HepG2 (cell line): ENCODE measurements at regions not wholly inside any gene's neighbourhood (a gene's known extent, or its start where the extent isn't known, plus 50 kb on each side); places are given as distances from the start of the nearest gene placed in this dataset.

Source experiments
- ATAC-seq: fragments of 200-7000 bp; cut with Tn5 transposase; 3 replicates; pipeline ENCODE4 v1.9.1; 2020; ENCODE audit warnings: mild to moderate bottlenecking, moderate library complexity
- BruUV-seq: library from RNA; stranded (reverse); fragments of 400-500 nt; replicated peaks from 2 replicates; lab custom pipeline; 2021; lab: Mats Ljungman, UMichigan
- CTCF ChIA-PET: fragments of 300-600 bp; formaldehyde crosslinking; extraction: SDS; loops from one replicate; lab custom pipeline; 2021; ENCODE audit warnings: low total read pairs, inconsistent platforms, low intra/inter-chr PET ratio; lab: Yijun Ruan, JAX
- POLR2A ChIA-PET: fragments of 350-600 bp; sonication (Branson Sonifier 250); formaldehyde crosslinking; loops from one replicate; lab custom pipeline; 2020; ENCODE audit warnings: antibody characterized with exemption, inconsistent platforms; lab: Yijun Ruan, JAX
- DNase-seq: peaks from one replicate; pipeline ENCODE4 v3.0.0-alpha.2; 2015; ENCODE audit warnings: low spot score
- FAIRE-seq: peaks from 3 replicates; lab custom pipeline; 2011; peaks lifted over from hg19 to GRCh38; lab: Jason Lieb, UNC
- H2AFZ ChIP-seq: one replicate; pipeline ENCODE4 v1.6.1; 2011; ENCODE audit warnings: low read length, inconsistent platforms
- H3K27ac ChIP-seq: fragments of 300-600 bp; 3 replicates; pipeline ENCODE4 v1.8.0; 2011; ENCODE audit warnings: mixed run types, mild to moderate bottlenecking, mixed read lengths, low read length, inconsistent platforms; ENCODE audit not compliant: insufficient read depth; ENCODE audit errors: extremely low read length
- H3K27me3 ChIP-seq, 2 experiments: fragments of 200-600 bp in 1 of 2; 2 replicates in 1 of 2; 3 replicates in 1 of 2; pipeline versions ENCODE4 v1.6.0 to v1.8.0; 2011; ENCODE audit warnings: low read length in 2 of 2, mild to moderate bottlenecking in 2 of 2, moderate library complexity in 2 of 2, inconsistent platforms in 1 of 2; ENCODE audit not compliant: insufficient read depth in 2 of 2, control insufficient read depth in 1 of 2
- H3K36me3 ChIP-seq, 2 experiments: fragments of 200-600 bp in 1 of 2; replicated peaks in 1 of 2; 2 replicates in 1 of 2; 3 replicates in 1 of 2; pipeline versions ENCODE4 v1.5.1 to v1.8.0; 2011; ENCODE audit warnings: low read length in 2 of 2, inconsistent platforms in 1 of 2; ENCODE audit not compliant: insufficient read depth in 2 of 2, control insufficient read depth in 1 of 2
- H3K4me1 ChIP-seq: 2 replicates; pipeline ENCODE4 v1.5.1; 2012; ENCODE audit warnings: low read length, inconsistent platforms; ENCODE audit not compliant: insufficient read depth
- H3K4me2 ChIP-seq: 2 replicates; pipeline ENCODE4 v1.6.0; 2011; ENCODE audit warnings: low read depth, low read length, inconsistent platforms
- H3K4me3 ChIP-seq, 3 experiments: fragments of 200-600 bp in 1 of 3; sonication (generic), shearing (Covaris generic) in 1 of 3; replicated peaks in 1 of 3; 2 replicates each; pipeline ENCODE4 v1.5.1; 2011 to 2016; ENCODE audit warnings: low read length in 3 of 3, inconsistent platforms in 2 of 3, low read depth in 2 of 3, mild to moderate bottlenecking in 2 of 3, control low read depth in 1 of 3, mixed read lengths in 1 of 3; ENCODE audit not compliant: insufficient read depth in 1 of 3
- H3K79me2 ChIP-seq: one replicate; pipeline ENCODE4 v1.6.1; 2011; ENCODE audit warnings: low read length, inconsistent platforms; ENCODE audit not compliant: insufficient read depth
- H3K9ac ChIP-seq: 2 replicates; pipeline ENCODE4 v1.6.0; 2011; ENCODE audit warnings: mild to moderate bottlenecking, low read depth, low read length, inconsistent platforms; ENCODE audit not compliant: insufficient read depth
- H3K9me3 ChIP-seq: 2 replicates; pipeline ENCODE4 v1.5.1; 2012; ENCODE audit warnings: mild to moderate bottlenecking, low read length
- H4K20me1 ChIP-seq: 2 replicates; pipeline ENCODE4 v1.6.0; 2011; ENCODE audit warnings: inconsistent platforms, mild to moderate bottlenecking, low read length, moderate library complexity; ENCODE audit not compliant: insufficient read depth
- AFF4 ChIP-seq: sonication (generic); formaldehyde crosslinking; IDR thresholded peaks from 2 replicates; pipeline ENCODE4 v1.4.0; 2020; ENCODE audit warnings: missing genetic modification reagents
- CBX2 ChIP-seq, 2 experiments: fragments of 200-600 bp in 1 of 2; sonication (generic); formaldehyde crosslinking in 1 of 2; IDR thresholded peaks; 2 replicates each; pipeline versions ENCODE4 v1.7.0 to v1.8.1; 2018 to 2022; ENCODE audit warnings: low read depth in 2 of 2, low read length in 1 of 2, mild to moderate bottlenecking in 1 of 2, missing genetic modification reagents in 1 of 2
- CEBPB ChIP-seq: IDR thresholded peaks from 2 replicates; pipeline ENCODE4 v1.6.1; 2011; ENCODE audit warnings: low read depth, low read length, improper control_type of control experiment, borderline replicate concordance
- GPN1 ChIP-seq: sonication (generic); formaldehyde crosslinking; IDR thresholded peaks from 2 replicates; pipeline ENCODE4 v1.5.1; 2020; ENCODE audit warnings: missing genetic modification reagents, borderline replicate concordance
- MLX ChIP-seq: IDR thresholded peaks from 2 replicates; pipeline ENCODE4 v1.6.1; 2016
- NFE2L1 ChIP-seq: sonication (generic); formaldehyde crosslinking; IDR thresholded peaks from 2 replicates; pipeline ENCODE4 v1.4.0; 2020; ENCODE audit warnings: missing genetic modification reagents, mild to moderate bottlenecking, borderline replicate concordance
- POLR2AphosphoS2 ChIP-seq: IDR thresholded peaks from 2 replicates; pipeline ENCODE4 v1.6.1; 2011; ENCODE audit warnings: low read depth, low read length, improper control_type of control experiment
- SIX4 ChIP-seq: sonication (generic); formaldehyde crosslinking; IDR thresholded peaks from 2 replicates; pipeline ENCODE4 v1.4.0; 2020; ENCODE audit warnings: missing genetic modification reagents
- ZNF329 ChIP-seq: sonication (generic); formaldehyde crosslinking; IDR thresholded peaks from 2 replicates; pipeline ENCODE4 v1.9.0; 2021; ENCODE audit warnings: low read depth, mild to moderate bottlenecking, missing genetic modification reagents
- ZNF557 ChIP-seq: sonication (generic); formaldehyde crosslinking; IDR thresholded peaks from 2 replicates; pipeline ENCODE4 v1.4.0; 2020; ENCODE audit warnings: missing genetic modification reagents
- ZNF670 ChIP-seq: sonication (generic); formaldehyde crosslinking; IDR thresholded peaks from 2 replicates; pipeline ENCODE4 v1.8.0; 2022; ENCODE audit warnings: mild to moderate bottlenecking, missing genetic modification reagents, borderline replicate concordance
- ZNF709 ChIP-seq: sonication (generic); formaldehyde crosslinking; IDR thresholded peaks from 2 replicates; pipeline ENCODE4 v1.5.0; 2020; ENCODE audit warnings: mild to moderate bottlenecking, missing genetic modification reagents
- ZNF772 ChIP-seq: sonication (generic); formaldehyde crosslinking; IDR thresholded peaks from 2 replicates; pipeline ENCODE4 v1.5.0; 2020; ENCODE audit warnings: mild to moderate bottlenecking, missing genetic modification reagents
- WGBS: methylation state at CpG from one replicate; pipeline ENCODE4 v1.1.6; 2017; ENCODE audit warnings: low lambda C conversion rate; 5-methylcytosine and 5-hydroxymethylcytosine counted together
- in situ Hi-C: cut with HindIII; loops from 2 replicates; pipeline ENCODE4 v1.10.0; 2017; ENCODE audit warnings: low pct_unique_long_range_greater_than_20kb; ENCODE audit not compliant: extremely low pct_ligation_motif_present
- intact Hi-C: fragments of 100-400 bp; cut with micrococcal nuclease; formaldehyde crosslinking; loops from one replicate; pipeline ENCODE4 v1.10.0; 2022; ENCODE audit not compliant: unreplicated experiment
- TF ChIP-seq, protein P1 (sequence below): sonication (generic); formaldehyde crosslinking; IDR thresholded peaks from 2 replicates; pipeline ENCODE4 v1.4.0; 2020; ENCODE audit warnings: missing genetic modification reagents
- TF ChIP-seq, protein P2 (sequence below): IDR thresholded peaks from 2 replicates; pipeline ENCODE4 v1.6.1; 2012; ENCODE audit warnings: inconsistent platforms
- TF ChIP-seq, protein P3 (sequence below): sonication (generic); formaldehyde crosslinking; IDR thresholded peaks from 2 replicates; pipeline ENCODE4 v1.5.0; 2020; ENCODE audit warnings: mild to moderate bottlenecking, missing genetic modification reagents

DNA sequence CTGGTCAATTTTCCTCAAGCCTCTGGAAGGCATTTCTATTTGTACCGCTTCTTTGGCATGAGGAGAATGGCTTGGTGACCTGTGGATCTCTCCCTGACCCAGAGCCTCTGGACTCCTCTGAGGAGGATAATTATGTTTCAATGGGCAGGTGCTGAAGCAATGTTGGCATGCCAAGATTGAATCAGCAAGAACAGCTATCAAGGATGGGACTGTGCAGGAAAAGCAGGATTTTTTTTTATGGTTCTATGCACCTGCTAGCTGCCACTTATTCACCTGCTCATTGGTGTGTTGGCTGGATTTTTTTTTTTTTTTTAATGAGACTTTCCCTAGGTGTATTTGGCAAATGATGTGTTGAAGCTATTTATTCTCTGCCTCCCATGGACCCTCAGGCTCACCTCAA lies 821.2 kb downstream of the RPA4 start:
- intact Hi-C loops (no loop called here), in situ Hi-C loops (no loop called here)
- FAIRE-seq (no peak), DNase-seq (no peak), ATAC-seq (no peak)
- ChIA-PET POLR2A (no interaction called here), CTCF (no interaction called here)
- H3K4me1 ChIP-seq, result no peaks in the 10 kb centered on the region
- no TSS peak for BruUV-seq
- H3K27ac ChIP-seq, result no peak overlapping the region
- WGBS, result 0% methylated on average over 1 of the region's 1 CpG
- H3K4me3 ChIP-seq, result no peak overlapping the region
- H2AFZ ChIP-seq, result no peak overlapping the region
- no peaks in the 10 kb centered on the region for H3K9me3 ChIP-seq
- H3K9ac ChIP-seq, result no peak overlapping the region
- no peak overlapping the region for H3K4me2 ChIP-seq
- H3K79me2 ChIP-seq, result no peaks in the 10 kb centered on the region
- H3K27me3 ChIP-seq, result no peaks in the 10 kb centered on the region
- H3K36me3 ChIP-seq, result no peaks in the 10 kb centered on the region
- no peaks in the 10 kb centered on the region for H4K20me1 ChIP-seq
- TF ChIP-seq ZNF557 (CRISPR knock-in tag) (no peak), POLR2AphosphoS2 (no peak), ZNF709 (CRISPR knock-in tag) (no peak), SIX4 (CRISPR knock-in tag) (no peak), ZNF670 (CRISPR knock-in tag) (no peak), CEBPB (no peak), AFF4 (CRISPR knock-in tag) (no peak), GPN1 (CRISPR knock-in tag) (no peak), ZNF329 (CRISPR knock-in tag) (no peak), NFE2L1 (CRISPR knock-in tag) (no peak), CBX2 (IDR thresholded peaks at IDR 0.05; ENCODE audit: low read depth, low read length) (no peak), CBX2 (CRISPR knock-in tag; IDR thresholded peaks at IDR 0.05; ENCODE audit: low read depth) (no peak), ZNF772 (CRISPR knock-in tag) (no peak), MLX (CRISPR knock-in tag) (no peak)
- TF ChIP-seq, protein P1, sequence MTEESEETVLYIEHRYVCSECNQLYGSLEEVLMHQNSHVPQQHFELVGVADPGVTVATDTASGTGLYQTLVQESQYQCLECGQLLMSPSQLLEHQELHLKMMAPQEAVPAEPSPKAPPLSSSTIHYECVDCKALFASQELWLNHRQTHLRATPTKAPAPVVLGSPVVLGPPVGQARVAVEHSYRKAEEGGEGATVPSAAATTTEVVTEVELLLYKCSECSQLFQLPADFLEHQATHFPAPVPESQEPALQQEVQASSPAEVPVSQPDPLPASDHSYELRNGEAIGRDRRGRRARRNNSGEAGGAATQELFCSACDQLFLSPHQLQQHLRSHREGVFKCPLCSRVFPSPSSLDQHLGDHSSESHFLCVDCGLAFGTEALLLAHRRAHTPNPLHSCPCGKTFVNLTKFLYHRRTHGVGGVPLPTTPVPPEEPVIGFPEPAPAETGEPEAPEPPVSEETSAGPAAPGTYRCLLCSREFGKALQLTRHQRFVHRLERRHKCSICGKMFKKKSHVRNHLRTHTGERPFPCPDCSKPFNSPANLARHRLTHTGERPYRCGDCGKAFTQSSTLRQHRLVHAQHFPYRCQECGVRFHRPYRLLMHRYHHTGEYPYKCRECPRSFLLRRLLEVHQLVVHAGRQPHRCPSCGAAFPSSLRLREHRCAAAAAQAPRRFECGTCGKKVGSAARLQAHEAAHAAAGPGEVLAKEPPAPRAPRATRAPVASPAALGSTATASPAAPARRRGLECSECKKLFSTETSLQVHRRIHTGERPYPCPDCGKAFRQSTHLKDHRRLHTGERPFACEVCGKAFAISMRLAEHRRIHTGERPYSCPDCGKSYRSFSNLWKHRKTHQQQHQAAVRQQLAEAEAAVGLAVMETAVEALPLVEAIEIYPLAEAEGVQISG (CRISPR knock-in tag), result no peak
- TF ChIP-seq, protein P2, sequence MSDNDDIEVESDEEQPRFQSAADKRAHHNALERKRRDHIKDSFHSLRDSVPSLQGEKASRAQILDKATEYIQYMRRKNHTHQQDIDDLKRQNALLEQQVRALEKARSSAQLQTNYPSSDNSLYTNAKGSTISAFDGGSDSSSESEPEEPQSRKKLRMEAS, result no peak
- TF ChIP-seq, protein P3, sequence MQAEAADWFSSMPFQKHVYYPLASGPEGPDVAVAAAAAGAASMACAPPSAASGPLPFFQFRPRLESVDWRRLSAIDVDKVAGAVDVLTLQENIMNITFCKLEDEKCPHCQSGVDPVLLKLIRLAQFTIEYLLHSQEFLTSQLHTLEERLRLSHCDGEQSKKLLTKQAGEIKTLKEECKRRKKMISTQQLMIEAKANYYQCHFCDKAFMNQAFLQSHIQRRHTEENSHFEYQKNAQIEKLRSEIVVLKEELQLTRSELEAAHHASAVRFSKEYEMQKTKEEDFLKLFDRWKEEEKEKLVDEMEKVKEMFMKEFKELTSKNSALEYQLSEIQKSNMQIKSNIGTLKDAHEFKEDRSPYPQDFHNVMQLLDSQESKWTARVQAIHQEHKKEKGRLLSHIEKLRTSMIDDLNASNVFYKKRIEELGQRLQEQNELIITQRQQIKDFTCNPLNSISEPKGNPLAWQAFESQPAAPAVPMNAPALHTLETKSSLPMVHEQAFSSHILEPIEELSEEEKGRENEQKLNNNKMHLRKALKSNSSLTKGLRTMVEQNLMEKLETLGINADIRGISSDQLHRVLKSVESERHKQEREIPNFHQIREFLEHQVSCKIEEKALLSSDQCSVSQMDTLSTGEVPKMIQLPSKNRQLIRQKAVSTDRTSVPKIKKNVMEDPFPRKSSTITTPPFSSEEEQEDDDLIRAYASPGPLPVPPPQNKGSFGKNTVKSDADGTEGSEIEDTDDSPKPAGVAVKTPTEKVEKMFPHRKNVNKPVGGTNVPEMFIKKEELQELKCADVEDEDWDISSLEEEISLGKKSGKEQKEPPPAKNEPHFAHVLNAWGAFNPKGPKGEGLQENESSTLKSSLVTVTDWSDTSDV (CRISPR knock-in tag), result no peak
